Panc1 (cell line): ENCODE measurements at regions not wholly inside any gene's neighbourhood (a gene's known extent, or its start where the extent isn't known, plus 50 kb on each side); places are given as distances from the start of the nearest gene placed in this dataset.

Source experiments
- POLR2AphosphoS5 ChIP-seq: IDR thresholded peaks from 2 replicates; pipeline ENCODE4 v1.6.1; 2012; ENCODE audit warnings: mild to moderate bottlenecking, low read depth, low read length, moderate library complexity
- SIN3A ChIP-seq: IDR thresholded peaks from 2 replicates; pipeline ENCODE4 v1.6.1; 2012; ENCODE audit warnings: low read depth, mild to moderate bottlenecking, low read length, moderate library complexity, borderline replicate concordance; ENCODE audit not compliant: insufficient read depth
- TCF7L2 ChIP-seq: IDR thresholded peaks from 2 replicates; pipeline ENCODE4 v1.6.1; 2011; ENCODE audit warnings: mild to moderate bottlenecking, low read depth, low read length, inconsistent platforms
- TF ChIP-seq, protein P1 (sequence below): fragments of 450-650 bp; IDR thresholded peaks from 2 replicates; pipeline ENCODE4 v1.5.1; 2017; ENCODE audit warnings: mild to moderate bottlenecking

DNA sequence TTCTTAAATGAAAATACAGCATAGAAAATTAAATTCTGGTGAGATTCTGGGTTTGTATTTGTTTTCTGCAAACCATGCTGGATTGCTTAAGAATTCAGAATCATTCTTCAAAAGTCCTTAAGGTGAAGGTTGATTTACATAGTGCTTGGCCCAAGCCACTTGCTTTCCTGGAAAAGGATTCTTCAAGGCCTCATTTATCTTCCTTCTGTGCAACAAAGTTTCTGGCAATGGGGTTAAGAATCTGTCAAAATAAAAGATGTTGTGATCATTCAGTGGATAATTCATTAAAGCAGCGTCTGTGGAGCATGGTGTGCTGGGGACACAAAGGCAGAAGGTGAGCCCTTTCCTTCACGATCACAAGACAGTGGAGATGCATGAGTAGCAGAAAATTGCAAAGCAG is 351.9 kb downstream of the GALR1 start:
- TF ChIP-seq, protein P1, sequence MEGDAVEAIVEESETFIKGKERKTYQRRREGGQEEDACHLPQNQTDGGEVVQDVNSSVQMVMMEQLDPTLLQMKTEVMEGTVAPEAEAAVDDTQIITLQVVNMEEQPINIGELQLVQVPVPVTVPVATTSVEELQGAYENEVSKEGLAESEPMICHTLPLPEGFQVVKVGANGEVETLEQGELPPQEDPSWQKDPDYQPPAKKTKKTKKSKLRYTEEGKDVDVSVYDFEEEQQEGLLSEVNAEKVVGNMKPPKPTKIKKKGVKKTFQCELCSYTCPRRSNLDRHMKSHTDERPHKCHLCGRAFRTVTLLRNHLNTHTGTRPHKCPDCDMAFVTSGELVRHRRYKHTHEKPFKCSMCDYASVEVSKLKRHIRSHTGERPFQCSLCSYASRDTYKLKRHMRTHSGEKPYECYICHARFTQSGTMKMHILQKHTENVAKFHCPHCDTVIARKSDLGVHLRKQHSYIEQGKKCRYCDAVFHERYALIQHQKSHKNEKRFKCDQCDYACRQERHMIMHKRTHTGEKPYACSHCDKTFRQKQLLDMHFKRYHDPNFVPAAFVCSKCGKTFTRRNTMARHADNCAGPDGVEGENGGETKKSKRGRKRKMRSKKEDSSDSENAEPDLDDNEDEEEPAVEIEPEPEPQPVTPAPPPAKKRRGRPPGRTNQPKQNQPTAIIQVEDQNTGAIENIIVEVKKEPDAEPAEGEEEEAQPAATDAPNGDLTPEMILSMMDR = no peak
- TF ChIP-seq POLR2AphosphoS5 (no peak), SIN3A (no peak), TCF7L2 (no peak)
